ENCODE measurements at regions not wholly inside any gene's neighbourhood (a gene's known extent, or its start where the extent isn't known, plus 50 kb on each side); places are given as distances from the start of the nearest gene placed in this dataset.

DNA sequence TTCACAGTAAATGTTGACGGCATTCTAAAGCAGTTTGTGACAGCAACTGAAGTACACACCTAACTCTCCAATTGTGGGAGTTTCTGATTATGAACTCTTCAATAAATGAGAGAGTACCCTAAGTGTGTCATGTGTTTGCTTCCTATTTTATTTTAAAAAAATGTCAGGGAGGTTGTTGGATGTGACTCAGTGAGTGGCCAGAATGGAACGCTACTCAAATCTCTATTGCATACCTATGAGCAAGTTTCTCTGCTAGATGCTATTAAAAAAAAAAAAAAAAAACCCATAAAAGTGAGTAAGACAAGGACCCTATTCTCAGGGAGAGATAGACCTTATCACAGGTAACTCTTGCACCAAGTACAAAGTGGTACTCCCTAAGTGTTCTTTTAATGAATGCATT lies 256.6 kb downstream of the BTG1 start:
- TF ChIP-seq, protein P1, sequence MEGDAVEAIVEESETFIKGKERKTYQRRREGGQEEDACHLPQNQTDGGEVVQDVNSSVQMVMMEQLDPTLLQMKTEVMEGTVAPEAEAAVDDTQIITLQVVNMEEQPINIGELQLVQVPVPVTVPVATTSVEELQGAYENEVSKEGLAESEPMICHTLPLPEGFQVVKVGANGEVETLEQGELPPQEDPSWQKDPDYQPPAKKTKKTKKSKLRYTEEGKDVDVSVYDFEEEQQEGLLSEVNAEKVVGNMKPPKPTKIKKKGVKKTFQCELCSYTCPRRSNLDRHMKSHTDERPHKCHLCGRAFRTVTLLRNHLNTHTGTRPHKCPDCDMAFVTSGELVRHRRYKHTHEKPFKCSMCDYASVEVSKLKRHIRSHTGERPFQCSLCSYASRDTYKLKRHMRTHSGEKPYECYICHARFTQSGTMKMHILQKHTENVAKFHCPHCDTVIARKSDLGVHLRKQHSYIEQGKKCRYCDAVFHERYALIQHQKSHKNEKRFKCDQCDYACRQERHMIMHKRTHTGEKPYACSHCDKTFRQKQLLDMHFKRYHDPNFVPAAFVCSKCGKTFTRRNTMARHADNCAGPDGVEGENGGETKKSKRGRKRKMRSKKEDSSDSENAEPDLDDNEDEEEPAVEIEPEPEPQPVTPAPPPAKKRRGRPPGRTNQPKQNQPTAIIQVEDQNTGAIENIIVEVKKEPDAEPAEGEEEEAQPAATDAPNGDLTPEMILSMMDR (IDR thresholded peaks at IDR 0.05) = no peak
- TF ChIP-seq POLR2A (IDR thresholded peaks at IDR 0.05) (no peak), EP300 (IDR thresholded peaks at IDR 0.05; ENCODE audit: low read depth) (no peak), POLR2AphosphoS5 (IDR thresholded peaks at IDR 0.05) (no peak)
